ENCODE measurements at regions not wholly inside any gene's neighbourhood (a gene's known extent, or its start where the extent isn't known, plus 50 kb on each side); places are given as distances from the start of the nearest gene placed in this dataset.

- no peak for DNase-seq (ENCODE audit: low read depth, low spot score)
- ChIA-PET POLR2A (no interaction called here), CTCF (interaction anchor here (1.7 kb wide), 1 partner anchor 8 kb away, joined by 3 read pairs; no protein-coding TSS in a partner anchor)
- TF ChIP-seq, protein P1, sequence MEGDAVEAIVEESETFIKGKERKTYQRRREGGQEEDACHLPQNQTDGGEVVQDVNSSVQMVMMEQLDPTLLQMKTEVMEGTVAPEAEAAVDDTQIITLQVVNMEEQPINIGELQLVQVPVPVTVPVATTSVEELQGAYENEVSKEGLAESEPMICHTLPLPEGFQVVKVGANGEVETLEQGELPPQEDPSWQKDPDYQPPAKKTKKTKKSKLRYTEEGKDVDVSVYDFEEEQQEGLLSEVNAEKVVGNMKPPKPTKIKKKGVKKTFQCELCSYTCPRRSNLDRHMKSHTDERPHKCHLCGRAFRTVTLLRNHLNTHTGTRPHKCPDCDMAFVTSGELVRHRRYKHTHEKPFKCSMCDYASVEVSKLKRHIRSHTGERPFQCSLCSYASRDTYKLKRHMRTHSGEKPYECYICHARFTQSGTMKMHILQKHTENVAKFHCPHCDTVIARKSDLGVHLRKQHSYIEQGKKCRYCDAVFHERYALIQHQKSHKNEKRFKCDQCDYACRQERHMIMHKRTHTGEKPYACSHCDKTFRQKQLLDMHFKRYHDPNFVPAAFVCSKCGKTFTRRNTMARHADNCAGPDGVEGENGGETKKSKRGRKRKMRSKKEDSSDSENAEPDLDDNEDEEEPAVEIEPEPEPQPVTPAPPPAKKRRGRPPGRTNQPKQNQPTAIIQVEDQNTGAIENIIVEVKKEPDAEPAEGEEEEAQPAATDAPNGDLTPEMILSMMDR (IDR thresholded peaks at IDR 0.05; ENCODE audit: insufficient read depth, low read length, missing control alignments): no peak
- no peak overlapping the region for H3K4me3 ChIP-seq (ENCODE audit: low read depth, low read length)
These were observed 552.4 kb downstream of the RFPL4B start for GRCh38 chr6:112899541-112899940.

GRCh38 chr6:112903361-112903760 is 556.2 kb downstream of the RFPL4B start:
- no peak overlapping the region for H3K4me3 ChIP-seq (ENCODE audit: low read depth, low read length)
- DNase-seq (ENCODE audit: low read depth, low spot score): no peak
- CTCF ChIA-PET: no interaction called here
- TF ChIP-seq, protein P1 (IDR thresholded peaks at IDR 0.05; ENCODE audit: insufficient read depth, low read length, missing control alignments): no peak
- POLR2A ChIA-PET: no interaction called here

- CTCF ChIA-PET: no interaction called here
- DNase-seq (ENCODE audit: low read depth, low spot score): peak; percentile 96
- TF ChIP-seq, protein P1 (IDR thresholded peaks at IDR 0.05; ENCODE audit: insufficient read depth, low read length, missing control alignments): no peak
- H3K4me3 ChIP-seq (ENCODE audit: low read depth, low read length): no peak overlapping the region
- POLR2A ChIA-PET: no interaction called here
These were observed 559.6 kb downstream of the RFPL4B start for GRCh38 chr6:112906726-112907125.

- CTCF ChIA-PET: no interaction called here
- POLR2A ChIA-PET: no interaction called here
- no peak for DNase-seq (ENCODE audit: low read depth, low spot score)
These were observed 562.7 kb downstream of the RFPL4B start for GRCh38 chr6:112909781-112910180.

GRCh38 chr6:112910256-112910655 is 563.1 kb downstream of the RFPL4B start:
- TF ChIP-seq, protein P1 (IDR thresholded peaks at IDR 0.05; ENCODE audit: insufficient read depth, low read length, missing control alignments): no peak
- DNase-seq (ENCODE audit: low read depth, low spot score): no peak
- ChIA-PET CTCF (no interaction called here), POLR2A (interaction anchor here (0.6 kb wide), 1 partner anchor 25 kb away, joined by 3 read pairs; no protein-coding TSS in a partner anchor)
- no peak overlapping the region for H3K4me3 ChIP-seq (ENCODE audit: low read depth, low read length)

More at GRCh38 chr6:112909781-112910180, 562.7 kb downstream of the RFPL4B start:
- TF ChIP-seq, protein P1 (IDR thresholded peaks at IDR 0.05; ENCODE audit: insufficient read depth, low read length, missing control alignments): no peak
- no peak overlapping the region for H3K4me3 ChIP-seq (ENCODE audit: low read depth, low read length)

- H3K4me3 ChIP-seq (ENCODE audit: low read depth, low read length): no peak overlapping the region
- DNase-seq (ENCODE audit: low read depth, low spot score): no peak
- CTCF ChIA-PET: interaction anchor here (1.0 kb wide), 1 partner anchor 50 kb away, joined by 3 read pairs; no protein-coding TSS in a partner anchor
- POLR2A ChIA-PET: no interaction called here
- TF ChIP-seq, protein P1 (IDR thresholded peaks at IDR 0.05; ENCODE audit: insufficient read depth, low read length, missing control alignments): no peak
These were observed 564.8 kb downstream of the RFPL4B start for GRCh38 chr6:112911959-112912358.
